HG03439 (cell line): ENCODE measurements at regions not wholly inside any gene's neighbourhood (a gene's known extent, or its start where the extent isn't known, plus 50 kb on each side); places are given as distances from the start of the nearest gene placed in this dataset.
"Not testable (repeated sequence)": the region's sequence is repeated elsewhere in the genome, so short reads cannot be mapped to it uniquely, and the experiment has no call there.

Source experiments
- ATAC-seq: cut with Tn5 transposase; IDR thresholded peaks from one replicate; pipeline ENCODE4 v1.9.1; 2021; ENCODE audit warnings: mild to moderate bottlenecking, moderate library complexity; ENCODE audit not compliant: unreplicated experiment

- ATAC-seq = no peak
Observed at GRCh38 chr2:156006721-156007618, 325.6 kb downstream of the NR4A2 start.

DNA sequence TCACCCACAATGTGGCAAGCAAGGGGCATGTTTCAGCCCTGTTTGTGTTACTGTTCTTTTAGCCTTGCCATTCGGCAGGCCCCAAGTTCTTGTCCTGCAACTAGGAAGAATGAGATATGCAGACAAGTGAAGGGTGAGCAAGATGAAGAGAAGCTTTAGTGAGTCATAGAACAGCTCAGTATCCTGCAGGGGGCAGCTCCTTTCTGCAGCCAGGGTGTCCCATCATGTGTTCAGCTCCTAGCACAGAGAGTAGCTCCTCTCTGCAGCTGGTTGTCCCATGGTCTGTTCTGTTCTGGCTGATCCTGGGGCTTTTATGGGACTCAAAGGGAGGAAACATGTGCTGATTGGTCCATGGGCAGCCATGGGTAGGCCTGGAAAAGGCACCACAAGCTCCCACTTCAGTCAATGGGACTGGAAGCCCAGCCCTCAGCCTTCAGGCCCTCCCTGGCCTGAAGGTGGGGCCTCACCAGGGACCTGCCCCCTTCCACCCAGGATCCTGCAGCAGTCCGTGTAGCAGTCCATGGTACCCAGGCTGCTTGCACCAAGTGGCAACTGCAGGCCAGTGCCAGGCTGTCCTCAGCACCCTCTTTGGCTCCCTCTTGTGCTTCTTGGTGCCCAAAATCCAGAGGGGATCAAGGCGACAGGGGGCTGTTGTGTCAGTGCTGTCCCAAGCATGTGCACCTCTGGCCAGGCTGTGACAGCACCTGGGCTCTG is 326.4 kb downstream of the NR4A2 start:
- no peak for ATAC-seq

GRCh38 chr2:156005531-156005930 is 327.0 kb downstream of the NR4A2 start:
- ATAC-seq = no peak

DNA sequence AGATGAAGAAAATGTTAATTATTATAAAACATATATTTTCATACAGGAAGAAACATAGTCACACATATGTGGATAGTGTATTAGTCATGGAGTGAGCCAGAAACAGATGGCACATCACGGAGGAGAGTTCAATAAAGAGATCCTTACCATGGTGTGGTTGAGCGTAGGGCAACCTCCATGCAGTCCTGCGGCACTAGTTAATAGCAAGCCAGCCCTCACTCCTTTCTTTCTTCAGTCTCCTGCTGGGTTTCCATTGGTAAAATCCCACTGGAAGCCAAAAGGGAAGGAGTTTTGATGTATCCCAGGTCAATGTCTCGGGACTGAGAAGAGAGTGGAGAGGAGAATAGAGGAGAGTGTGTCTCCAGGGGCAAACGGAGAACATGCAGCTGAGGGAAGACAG is 328.1 kb downstream of the NR4A2 start:
- no peak for ATAC-seq

- no peak for ATAC-seq
Observed at GRCh38 chr2:156003780-156004179, 328.7 kb downstream of the NR4A2 start.

DNA sequence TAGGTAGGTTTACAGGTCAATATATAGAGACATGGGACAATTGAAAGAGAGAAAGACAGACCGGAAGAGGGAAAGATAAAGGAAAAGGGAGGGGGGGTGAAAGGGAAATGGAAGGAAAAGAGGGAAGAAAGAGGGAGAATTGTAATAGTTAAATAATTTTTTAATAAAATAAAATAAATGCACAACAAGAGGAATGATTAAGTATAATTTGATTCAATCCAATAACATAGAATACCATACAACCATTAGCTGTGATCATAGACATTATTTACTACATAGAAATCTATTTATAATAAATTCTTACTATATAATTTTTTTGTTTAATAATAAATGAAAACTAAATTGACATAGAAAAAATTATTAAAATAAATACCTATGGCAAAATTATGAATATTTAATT is 330.7 kb downstream of the NR4A2 start:
- ATAC-seq = no peak

- ATAC-seq = no peak
Observed at GRCh38 chr2:155997538-155997937, 335.0 kb downstream of the NR4A2 start.

- no peak for ATAC-seq
Observed at GRCh38 chr2:155994315-155994714, 338.2 kb downstream of the NR4A2 start.

DNA sequence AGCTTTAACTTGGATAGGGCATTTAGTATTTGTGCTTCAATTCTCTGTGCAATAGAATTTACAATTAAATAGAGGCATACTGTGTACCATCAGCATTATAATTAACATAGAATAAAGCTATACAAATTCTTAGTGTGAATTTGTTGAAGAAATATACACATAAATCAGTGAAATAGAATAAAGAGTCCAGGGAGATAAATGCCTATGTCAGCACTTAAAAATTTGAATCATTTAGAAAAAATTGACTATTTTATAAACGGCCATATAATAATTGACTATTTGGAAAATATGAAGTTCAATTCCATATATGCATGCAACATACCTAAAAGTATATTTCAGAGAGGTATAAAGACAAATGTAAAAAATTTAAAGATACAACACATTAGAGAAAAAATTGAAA is 348.7 kb downstream of the NR4A2 start:
- no peak for ATAC-seq

DNA sequence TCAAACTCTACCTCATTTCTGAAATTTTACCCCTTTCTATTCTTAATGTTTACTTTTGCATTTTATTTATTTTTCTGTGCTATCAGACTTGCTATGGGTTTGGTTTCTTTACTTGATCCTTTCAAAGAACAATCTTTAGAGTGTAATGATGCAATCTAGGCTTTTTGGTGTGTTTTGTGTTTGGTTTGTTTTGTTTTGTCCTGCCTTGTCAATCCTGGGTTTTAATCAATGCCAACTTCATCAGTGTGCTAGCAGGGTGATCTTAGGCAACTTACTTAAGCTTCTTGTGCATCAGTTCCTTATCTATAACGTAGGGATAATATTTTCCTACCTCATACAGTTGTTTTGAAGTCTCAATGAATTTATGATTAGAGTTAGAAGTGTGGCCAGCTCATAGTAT is 350.4 kb downstream of the NR4A2 start:
- ATAC-seq = no peak

DNA sequence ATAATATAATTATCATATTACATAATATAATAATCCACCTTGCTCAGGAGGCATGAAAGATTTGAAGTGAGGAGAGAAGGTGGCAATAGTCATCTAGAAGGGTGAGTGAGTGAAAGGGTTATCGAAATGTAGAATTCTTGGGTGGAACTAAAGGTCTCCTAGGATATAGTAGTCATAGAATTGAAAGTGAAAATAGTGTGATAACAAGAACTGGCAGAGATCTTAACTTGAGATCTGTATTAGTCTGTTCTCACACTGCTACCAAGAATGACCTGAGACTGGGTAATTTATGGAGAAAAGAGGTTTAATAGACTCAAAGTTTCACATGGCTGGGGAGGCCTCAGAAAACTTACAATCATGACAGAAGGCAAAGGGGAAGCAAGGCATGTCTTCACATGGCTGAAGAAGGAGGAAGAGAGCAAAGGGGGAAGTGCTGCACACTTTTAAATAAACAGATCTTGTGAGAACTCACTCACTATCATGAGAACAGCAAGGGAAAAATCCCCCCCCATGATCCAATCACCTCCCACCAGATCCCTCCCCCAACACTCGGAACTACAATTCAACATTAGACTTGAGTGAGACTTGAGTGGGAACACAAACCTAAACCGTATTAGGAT is 351.5 kb downstream of the NR4A2 start:
- peak; percentile 80 for ATAC-seq

DNA sequence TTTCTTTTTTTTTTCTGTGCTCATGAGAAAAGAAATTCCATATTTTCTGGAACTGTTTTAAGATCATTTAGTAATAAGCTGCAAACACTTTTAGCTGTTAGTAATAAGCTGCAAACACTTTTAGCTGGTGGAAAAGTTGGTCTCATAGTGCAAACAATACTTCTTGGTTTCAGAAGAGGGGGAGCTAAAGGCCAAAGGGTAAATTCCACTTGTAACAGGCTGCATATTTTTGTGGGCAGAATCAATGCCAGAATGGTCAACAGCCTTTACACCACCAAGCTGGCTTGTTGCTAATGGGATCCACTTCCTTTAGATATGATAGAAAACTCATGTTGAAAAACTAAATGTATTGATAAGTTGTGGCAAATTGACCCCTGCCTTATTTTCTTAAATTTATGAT is 356.8 kb downstream of the NR4A2 start:
- ATAC-seq = no peak

GRCh38 chr2:155972916-155973315 is 359.6 kb downstream of the NR4A2 start:
- no peak for ATAC-seq

GRCh38 chr2:155966064-155966471 is 366.5 kb downstream of the NR4A2 start:
- not testable (repeated sequence) for ATAC-seq

- no peak for ATAC-seq
Observed at GRCh38 chr2:155965415-155966063, 367.0 kb downstream of the NR4A2 start.

- ATAC-seq = no peak
Observed at GRCh38 chr2:155961641-155962040, 370.9 kb downstream of the NR4A2 start.

GRCh38 chr2:155958834-155959233 is 373.7 kb downstream of the NR4A2 start:
- ATAC-seq = no peak

GRCh38 chr2:155947069-155947468 is 385.5 kb downstream of the NR4A2 start:
- no peak for ATAC-seq

GRCh38 chr2:155944218-155944617 is 388.3 kb downstream of the NR4A2 start:
- ATAC-seq = no peak

DNA sequence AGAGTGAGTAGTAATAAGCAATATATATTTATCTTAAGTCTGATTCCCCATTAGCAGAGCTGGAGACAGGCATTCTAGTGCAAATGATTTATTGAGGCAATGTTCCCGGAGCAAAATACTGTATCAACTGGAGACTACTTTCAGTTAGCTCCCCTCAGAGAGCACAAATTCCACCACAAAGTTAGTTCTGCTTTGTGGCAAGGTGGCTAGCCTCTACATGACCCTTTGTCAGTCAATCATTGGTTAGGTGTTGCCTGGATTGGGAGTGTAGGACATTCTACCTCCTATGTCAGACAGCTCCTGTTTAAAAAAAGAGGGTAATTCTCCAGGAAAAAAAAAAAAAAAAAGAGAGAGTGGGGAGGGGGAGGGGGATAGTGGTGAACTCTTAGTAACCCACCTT is 402.2 kb downstream of the NR4A2 start:
- ATAC-seq = no peak

DNA sequence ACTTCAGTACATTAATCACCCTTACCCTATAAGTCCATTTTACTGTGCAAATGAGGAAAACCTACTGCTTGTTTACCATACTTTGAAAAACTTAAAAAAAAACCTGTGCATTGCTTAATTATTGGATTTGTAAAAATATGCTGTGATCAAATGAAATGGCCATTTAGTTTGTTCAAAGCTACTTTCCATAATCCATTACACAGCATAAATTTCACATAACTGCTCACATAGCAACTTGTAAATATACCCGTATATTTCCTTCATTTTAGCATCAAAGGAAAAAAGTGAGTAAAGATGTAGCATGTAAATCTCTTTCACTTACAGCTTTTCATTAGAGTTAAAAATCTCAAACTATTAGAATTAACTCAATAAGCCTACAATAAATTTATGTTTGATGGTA is 415.1 kb downstream of the NR4A2 start:
- ATAC-seq = no peak
